SK-N-SH (cell line): ENCODE measurements at regions not wholly inside any gene's neighbourhood (a gene's known extent, or its start where the extent isn't known, plus 50 kb on each side); places are given as distances from the start of the nearest gene placed in this dataset.

ENCODE experiments used
- CTCF ChIA-PET: fragments of 300-600, 350-600 bp; formaldehyde crosslinking; extraction: SDS; loops from one replicate; lab custom pipeline; 2021; lab: Yijun Ruan, JAX
- POLR2A ChIA-PET: fragments of 350-600 bp; sonication (Branson Sonifier 250); formaldehyde crosslinking; extraction: SDS; loops from one replicate; lab custom pipeline; 2020; ENCODE audit warnings: antibody characterized with exemption, inconsistent platforms; lab: Yijun Ruan, JAX
- DNase-seq: peaks from one replicate; pipeline ENCODE4 v3.0.0; 2012
- H2AFZ ChIP-seq: fragments of 200-600 bp; sonication (generic); 2 replicates; pipeline ENCODE4 v1.8.1; 2016; ENCODE audit warnings: antibody characterized with exemption, mild to moderate bottlenecking, low read depth
- H3F3A ChIP-seq: fragments of 200-600 bp; sonication (generic); replicated peaks from 2 replicates; pipeline ENCODE3; 2016; ENCODE audit warnings: antibody characterized with exemption, mild to moderate bottlenecking; ENCODE audit not compliant: insufficient read depth
- H3K27ac ChIP-seq, 2 experiments: fragments of 200-500 bp in 1 of 2; fragments of 200-600 bp in 1 of 2; sonication (Bioruptor generic) in 1 of 2; sonication (generic), shearing (Covaris generic) in 1 of 2; 2 replicates each; pipeline versions ENCODE4 v1.5.1 to v1.6.1; 2014 to 2016; ENCODE audit warnings: low read depth in 2 of 2, inconsistent platforms in 1 of 2, low read length in 1 of 2, mild to moderate bottlenecking in 1 of 2, mixed read lengths in 1 of 2
- H3K27me3 ChIP-seq: fragments of 200-600 bp; sonication (generic), shearing (Covaris generic); 2 replicates; pipeline ENCODE4 v1.6.1; 2016; ENCODE audit warnings: mixed run types; ENCODE audit not compliant: insufficient read depth
- H3K36me3 ChIP-seq, 2 experiments: fragments of 200-500 bp in 1 of 2; fragments of 200-600 bp in 1 of 2; sonication (Bioruptor generic) in 1 of 2; sonication (generic) in 1 of 2; replicated peaks in 1 of 2; 2 replicates each; pipeline versions ENCODE3 to v1.5.1; 2014 to 2016; ENCODE audit warnings: low read length in 1 of 2, mild to moderate bottlenecking in 1 of 2; ENCODE audit not compliant: insufficient read depth in 2 of 2, control insufficient read depth in 1 of 2
- H3K4me1 ChIP-seq, 2 experiments: fragments of 200-500 bp in 1 of 2; fragments of 200-600 bp in 1 of 2; sonication (Bioruptor generic) in 1 of 2; sonication (generic), shearing (Covaris generic) in 1 of 2; 2 replicates each; pipeline versions ENCODE4 v1.5.1 to v1.6.1; 2014 to 2016; ENCODE audit warnings: low read depth in 1 of 2, low read length in 1 of 2, mixed run types in 1 of 2; ENCODE audit not compliant: insufficient read depth in 2 of 2, control insufficient read depth in 1 of 2
- H3K4me2 ChIP-seq: fragments of 200-600 bp; sonication (generic), shearing (Covaris generic); 2 replicates; pipeline ENCODE4 v1.6.1; 2017; ENCODE audit warnings: mixed run types
- H3K4me3 ChIP-seq, 2 experiments: fragments of 200-500 bp in 1 of 2; fragments of 200-600 bp in 1 of 2; sonication (Bioruptor generic) in 1 of 2; sonication (generic), shearing (Covaris generic) in 1 of 2; 2 replicates each; pipeline versions ENCODE4 v1.5.1 to v1.8.1; 2014 to 2016; ENCODE audit warnings: low read depth in 2 of 2, inconsistent platforms in 1 of 2, low read length in 1 of 2, mild to moderate bottlenecking in 1 of 2, mixed read lengths in 1 of 2, moderate library complexity in 1 of 2
- H3K79me2 ChIP-seq: fragments of 200-600 bp; sonication (generic); 2 replicates; pipeline ENCODE4 v1.8.1; 2017; ENCODE audit warnings: mild to moderate bottlenecking; ENCODE audit not compliant: insufficient read depth
- H3K9ac ChIP-seq: fragments of 200-600 bp; sonication (generic); 2 replicates; pipeline ENCODE4 v1.6.1; 2017; ENCODE audit warnings: mixed run types
- H3K9me2 ChIP-seq: fragments of 200-600 bp; sonication (generic); 2 replicates; pipeline ENCODE4 v1.6.1; 2017; ENCODE audit warnings: mixed run types
- H3K9me3 ChIP-seq: fragments of 200-600 bp; sonication (generic); 2 replicates; pipeline ENCODE4 v1.6.1; 2017; ENCODE audit warnings: mixed run types, mild to moderate bottlenecking, moderate library complexity
- H4K20me1 ChIP-seq: fragments of 200-600 bp; sonication (generic); 2 replicates; pipeline ENCODE4 v1.6.1; 2017; ENCODE audit warnings: mild to moderate bottlenecking, mixed run types; ENCODE audit not compliant: insufficient read depth
- ELF1 ChIP-seq: IDR thresholded peaks from 2 replicates; pipeline ENCODE4 v1.4.0; 2012
- FOSL2 ChIP-seq: IDR thresholded peaks from 2 replicates; pipeline ENCODE4 v1.4.0; 2012; ENCODE audit warnings: low read depth, mild to moderate bottlenecking, moderate library complexity, borderline replicate concordance
- RFX5 ChIP-seq: IDR thresholded peaks from 2 replicates; pipeline ENCODE4 v1.6.1; 2012; ENCODE audit warnings: mild to moderate bottlenecking, improper control_type of control experiment, low read length
- RXRA ChIP-seq: IDR thresholded peaks from 2 replicates; pipeline ENCODE4 v1.4.0; 2012; ENCODE audit warnings: low read depth, mild to moderate bottlenecking, borderline replicate concordance
- SIN3A ChIP-seq: IDR thresholded peaks from 2 replicates; pipeline ENCODE4 v1.6.1; 2012; ENCODE audit warnings: low read depth, mild to moderate bottlenecking, low read length, moderate library complexity, borderline replicate concordance
- WGBS: methylation state at CpG from one replicate; pipeline ENCODE4 v1.1.6; 2017; ENCODE audit warnings: low lambda C conversion rate; 5-methylcytosine and 5-hydroxymethylcytosine counted together
- TF ChIP-seq, protein P1 (sequence below): IDR thresholded peaks from 2 replicates; pipeline ENCODE4 v1.6.1; 2012; ENCODE audit warnings: mild to moderate bottlenecking, low read depth, low read length, moderate library complexity
- TF ChIP-seq, protein P2 (sequence below): IDR thresholded peaks from 2 replicates; pipeline ENCODE4 v1.4.0; 2012; ENCODE audit warnings: low read depth

DNA sequence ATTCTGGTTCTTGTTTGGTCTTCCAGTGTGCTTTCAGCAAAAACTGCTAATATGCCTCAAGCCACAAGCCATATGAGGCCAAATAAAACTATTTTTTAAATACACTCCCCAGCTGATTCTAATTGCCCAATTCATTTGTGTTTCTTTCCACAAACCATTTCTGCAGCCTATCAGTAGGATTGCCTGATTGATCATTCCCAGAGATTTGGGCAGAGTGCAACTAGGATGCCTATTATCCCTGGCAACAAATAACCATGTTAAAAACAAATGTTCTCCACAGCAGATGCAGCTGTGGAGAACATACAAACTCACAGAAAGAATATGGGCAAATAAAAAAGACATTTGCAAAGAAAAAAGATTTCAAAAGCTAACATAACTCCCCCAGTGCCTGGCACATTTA, 76.9 kb upstream of the CAV2 start:
- Histone ChIP-seq H3K27me3 (no peaks in the 10 kb centered on the region), H3F3A (peaks cover 32% of the 10 kb centered on the region)
- TF ChIP-seq FOSL2 = no peak
- TF ChIP-seq, protein P1, sequence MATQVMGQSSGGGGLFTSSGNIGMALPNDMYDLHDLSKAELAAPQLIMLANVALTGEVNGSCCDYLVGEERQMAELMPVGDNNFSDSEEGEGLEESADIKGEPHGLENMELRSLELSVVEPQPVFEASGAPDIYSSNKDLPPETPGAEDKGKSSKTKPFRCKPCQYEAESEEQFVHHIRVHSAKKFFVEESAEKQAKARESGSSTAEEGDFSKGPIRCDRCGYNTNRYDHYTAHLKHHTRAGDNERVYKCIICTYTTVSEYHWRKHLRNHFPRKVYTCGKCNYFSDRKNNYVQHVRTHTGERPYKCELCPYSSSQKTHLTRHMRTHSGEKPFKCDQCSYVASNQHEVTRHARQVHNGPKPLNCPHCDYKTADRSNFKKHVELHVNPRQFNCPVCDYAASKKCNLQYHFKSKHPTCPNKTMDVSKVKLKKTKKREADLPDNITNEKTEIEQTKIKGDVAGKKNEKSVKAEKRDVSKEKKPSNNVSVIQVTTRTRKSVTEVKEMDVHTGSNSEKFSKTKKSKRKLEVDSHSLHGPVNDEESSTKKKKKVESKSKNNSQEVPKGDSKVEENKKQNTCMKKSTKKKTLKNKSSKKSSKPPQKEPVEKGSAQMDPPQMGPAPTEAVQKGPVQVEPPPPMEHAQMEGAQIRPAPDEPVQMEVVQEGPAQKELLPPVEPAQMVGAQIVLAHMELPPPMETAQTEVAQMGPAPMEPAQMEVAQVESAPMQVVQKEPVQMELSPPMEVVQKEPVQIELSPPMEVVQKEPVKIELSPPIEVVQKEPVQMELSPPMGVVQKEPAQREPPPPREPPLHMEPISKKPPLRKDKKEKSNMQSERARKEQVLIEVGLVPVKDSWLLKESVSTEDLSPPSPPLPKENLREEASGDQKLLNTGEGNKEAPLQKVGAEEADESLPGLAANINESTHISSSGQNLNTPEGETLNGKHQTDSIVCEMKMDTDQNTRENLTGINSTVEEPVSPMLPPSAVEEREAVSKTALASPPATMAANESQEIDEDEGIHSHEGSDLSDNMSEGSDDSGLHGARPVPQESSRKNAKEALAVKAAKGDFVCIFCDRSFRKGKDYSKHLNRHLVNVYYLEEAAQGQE = no peak
- no peak for TF ChIP-seq ELF1
- no peak for TF ChIP-seq SIN3A
- no peak for TF ChIP-seq RFX5
- TF ChIP-seq, all 33 proteins: peak for 0
- H3K4me2 ChIP-seq = no peak overlapping the region
- no peak overlapping the region for H3K9ac ChIP-seq
- no peaks in the 10 kb centered on the region for H3K36me3 ChIP-seq
- H3K9me3 ChIP-seq = no peaks in the 10 kb centered on the region
- ChIA-PET CTCF (interaction anchor here (1.3 kb wide), 1 partner anchor 15 kb away, joined by 3 read pairs; no protein-coding TSS in a partner anchor), POLR2A (no interaction called here)
- no peak overlapping the region for H2AFZ ChIP-seq
- no peaks in the 10 kb centered on the region for H4K20me1 ChIP-seq
- H3K4me3 ChIP-seq = no peak overlapping the region
- no peaks in the 10 kb centered on the region for H3K79me2 ChIP-seq
- H3K27ac ChIP-seq = no peak overlapping the region
- DNase-seq = no peak
- H3K9me2 ChIP-seq = no peaks in the 10 kb centered on the region
- H3K4me1 ChIP-seq = peaks cover 2 to 32% of the 10 kb centered on the region in 2 experiments; a peak in 3 of 4 replicates

DNA sequence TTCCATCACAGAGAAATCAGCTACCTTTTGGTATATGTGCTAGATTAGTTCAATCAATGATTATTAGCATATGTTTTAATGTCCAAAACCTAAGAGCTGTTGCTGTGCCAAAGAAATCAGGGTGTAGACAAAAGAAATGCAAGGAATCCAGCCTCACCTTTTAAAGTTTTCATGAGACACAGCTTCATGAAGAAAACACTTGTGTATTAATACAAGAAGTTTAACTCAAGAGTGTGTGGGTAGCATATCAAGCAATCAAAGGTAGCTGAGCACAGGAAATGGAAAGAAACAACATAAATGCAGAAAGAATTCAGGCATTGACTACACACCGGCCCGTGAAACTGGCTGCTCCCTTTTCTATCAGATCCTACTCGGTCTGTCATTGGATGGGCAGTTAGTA, 76.0 kb upstream of the CAV2 start:
- no peaks in the 10 kb centered on the region for H3K36me3 ChIP-seq
- no peak for DNase-seq
- no peaks in the 10 kb centered on the region for H3K9me3 ChIP-seq
- H3K4me3 ChIP-seq = no peak overlapping the region
- peak overlapping the region in 1 of 2 experiments; percentile 35; a peak in 1 of 4 replicates for H3K27ac ChIP-seq
- 0 out of 2 replicates have a peak, but pooled peaks have one; percentile 1 for TF ChIP-seq RXRA
- TF ChIP-seq, protein P2, sequence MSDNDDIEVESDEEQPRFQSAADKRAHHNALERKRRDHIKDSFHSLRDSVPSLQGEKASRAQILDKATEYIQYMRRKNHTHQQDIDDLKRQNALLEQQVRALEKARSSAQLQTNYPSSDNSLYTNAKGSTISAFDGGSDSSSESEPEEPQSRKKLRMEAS = no peak
- peak overlapping the region; percentile 44; the same call in 1 of the 2 replicates for H2AFZ ChIP-seq
- no peak overlapping the region for H3K4me2 ChIP-seq
- no peaks in the 10 kb centered on the region for H4K20me1 ChIP-seq
- no peak overlapping the region for H3K9ac ChIP-seq
- no peaks in the 10 kb centered on the region for H3K9me2 ChIP-seq
- no peaks in the 10 kb centered on the region for H3K27me3 ChIP-seq
- H3K79me2 ChIP-seq = no peaks in the 10 kb centered on the region
- H3K4me1 ChIP-seq = peaks cover 2 to 27% of the 10 kb centered on the region in 2 experiments; a peak in 3 of 4 replicates
- ChIA-PET POLR2A (no interaction called here), CTCF (interaction anchor here (1.3 kb wide), 1 partner anchor 15 kb away, joined by 3 read pairs; no protein-coding TSS in a partner anchor)
- H3F3A ChIP-seq = peaks cover 34% of the 10 kb centered on the region
- 20% methylated on average over 3 of the region's 3 CpGs for WGBS
